Ishikawa (cell line): ENCODE measurements at regions not wholly inside any gene's neighbourhood (a gene's known extent, or its start where the extent isn't known, plus 50 kb on each side); places are given as distances from the start of the nearest gene placed in this dataset.

Experiments
- CEBPB ChIP-seq: IDR thresholded peaks from 2 replicates; pipeline ENCODE4 v1.6.1; 2012
- CREB1 ChIP-seq: IDR thresholded peaks from 2 replicates; pipeline ENCODE4 v1.6.1; 2012; ENCODE audit warnings: low read depth
- EGR1 ChIP-seq: IDR thresholded peaks from 2 replicates; pipeline ENCODE4 v1.6.1; 2012
- EP300 ChIP-seq: IDR thresholded peaks from 2 replicates; pipeline ENCODE4 v1.6.1; 2012; ENCODE audit warnings: borderline replicate concordance
- FOXM1 ChIP-seq: IDR thresholded peaks from 2 replicates; pipeline ENCODE4 v1.6.1; 2012; ENCODE audit warnings: low read depth, borderline replicate concordance
- NFIC ChIP-seq: IDR thresholded peaks from 2 replicates; pipeline ENCODE4 v1.6.1; 2012
- RAD21 ChIP-seq: IDR thresholded peaks from 2 replicates; pipeline ENCODE4 v1.6.1; 2012; ENCODE audit warnings: low read depth
- TAF1 ChIP-seq: IDR thresholded peaks from 2 replicates; pipeline ENCODE4 v1.6.1; 2012; ENCODE audit warnings: low read depth, mild to moderate bottlenecking
- TCF12 ChIP-seq: IDR thresholded peaks from 2 replicates; pipeline ENCODE4 v1.6.1; 2012; ENCODE audit warnings: low read depth
- TEAD4 ChIP-seq: IDR thresholded peaks from 2 replicates; pipeline ENCODE4 v1.6.1; 2012
- YY1 ChIP-seq: IDR thresholded peaks from 2 replicates; pipeline ENCODE4 v1.6.1; 2012; ENCODE audit warnings: low read depth
- ZBTB7A ChIP-seq: IDR thresholded peaks from 2 replicates; pipeline ENCODE4 v1.6.1; 2012; ENCODE audit warnings: low read depth
- TF ChIP-seq, protein P1 (sequence below): IDR thresholded peaks from 2 replicates; pipeline ENCODE4 v1.6.1; 2012
- TF ChIP-seq, protein P2 (sequence below): IDR thresholded peaks from 2 replicates; pipeline ENCODE4 v1.6.1; 2012
- TF ChIP-seq, protein P3 (sequence below): IDR thresholded peaks from 2 replicates; pipeline ENCODE4 v1.6.1; 2012; ENCODE audit warnings: low read depth, mild to moderate bottlenecking

DNA sequence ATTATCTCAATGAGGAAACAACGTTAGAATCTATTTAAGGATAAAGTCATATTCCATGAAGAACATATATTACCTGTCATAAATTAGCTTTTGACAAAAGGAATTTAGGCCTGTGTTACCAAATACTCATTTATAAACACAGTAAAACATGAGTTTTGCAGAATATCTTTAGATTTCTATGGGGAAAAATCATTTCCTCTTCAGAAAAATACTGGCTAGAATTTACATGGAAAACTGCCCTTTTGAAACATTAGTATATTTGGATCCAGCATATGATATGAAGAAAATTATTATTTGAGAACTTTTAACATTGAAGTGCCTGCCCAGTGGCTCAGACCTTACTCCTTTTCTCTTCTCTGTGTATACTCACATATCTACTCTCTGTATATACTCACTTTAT is 131.4 kb upstream of the NEIL3 start:
- TF ChIP-seq, protein P1, sequence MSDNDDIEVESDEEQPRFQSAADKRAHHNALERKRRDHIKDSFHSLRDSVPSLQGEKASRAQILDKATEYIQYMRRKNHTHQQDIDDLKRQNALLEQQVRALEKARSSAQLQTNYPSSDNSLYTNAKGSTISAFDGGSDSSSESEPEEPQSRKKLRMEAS: no peak
- TF ChIP-seq, protein P2, sequence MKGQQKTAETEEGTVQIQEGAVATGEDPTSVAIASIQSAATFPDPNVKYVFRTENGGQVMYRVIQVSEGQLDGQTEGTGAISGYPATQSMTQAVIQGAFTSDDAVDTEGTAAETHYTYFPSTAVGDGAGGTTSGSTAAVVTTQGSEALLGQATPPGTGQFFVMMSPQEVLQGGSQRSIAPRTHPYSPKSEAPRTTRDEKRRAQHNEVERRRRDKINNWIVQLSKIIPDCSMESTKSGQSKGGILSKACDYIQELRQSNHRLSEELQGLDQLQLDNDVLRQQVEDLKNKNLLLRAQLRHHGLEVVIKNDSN: no peak
- TF ChIP-seq ZBTB7A (no peak), TEAD4 (no peak), FOXM1 (no peak), TAF1 (no peak), CREB1 (no peak), EP300 (no peak), YY1 (no peak), NFIC (no peak), TCF12 (no peak), RAD21 (no peak), CEBPB (no peak), EGR1 (no peak)
- TF ChIP-seq, protein P3, sequence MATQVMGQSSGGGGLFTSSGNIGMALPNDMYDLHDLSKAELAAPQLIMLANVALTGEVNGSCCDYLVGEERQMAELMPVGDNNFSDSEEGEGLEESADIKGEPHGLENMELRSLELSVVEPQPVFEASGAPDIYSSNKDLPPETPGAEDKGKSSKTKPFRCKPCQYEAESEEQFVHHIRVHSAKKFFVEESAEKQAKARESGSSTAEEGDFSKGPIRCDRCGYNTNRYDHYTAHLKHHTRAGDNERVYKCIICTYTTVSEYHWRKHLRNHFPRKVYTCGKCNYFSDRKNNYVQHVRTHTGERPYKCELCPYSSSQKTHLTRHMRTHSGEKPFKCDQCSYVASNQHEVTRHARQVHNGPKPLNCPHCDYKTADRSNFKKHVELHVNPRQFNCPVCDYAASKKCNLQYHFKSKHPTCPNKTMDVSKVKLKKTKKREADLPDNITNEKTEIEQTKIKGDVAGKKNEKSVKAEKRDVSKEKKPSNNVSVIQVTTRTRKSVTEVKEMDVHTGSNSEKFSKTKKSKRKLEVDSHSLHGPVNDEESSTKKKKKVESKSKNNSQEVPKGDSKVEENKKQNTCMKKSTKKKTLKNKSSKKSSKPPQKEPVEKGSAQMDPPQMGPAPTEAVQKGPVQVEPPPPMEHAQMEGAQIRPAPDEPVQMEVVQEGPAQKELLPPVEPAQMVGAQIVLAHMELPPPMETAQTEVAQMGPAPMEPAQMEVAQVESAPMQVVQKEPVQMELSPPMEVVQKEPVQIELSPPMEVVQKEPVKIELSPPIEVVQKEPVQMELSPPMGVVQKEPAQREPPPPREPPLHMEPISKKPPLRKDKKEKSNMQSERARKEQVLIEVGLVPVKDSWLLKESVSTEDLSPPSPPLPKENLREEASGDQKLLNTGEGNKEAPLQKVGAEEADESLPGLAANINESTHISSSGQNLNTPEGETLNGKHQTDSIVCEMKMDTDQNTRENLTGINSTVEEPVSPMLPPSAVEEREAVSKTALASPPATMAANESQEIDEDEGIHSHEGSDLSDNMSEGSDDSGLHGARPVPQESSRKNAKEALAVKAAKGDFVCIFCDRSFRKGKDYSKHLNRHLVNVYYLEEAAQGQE: no peak

DNA sequence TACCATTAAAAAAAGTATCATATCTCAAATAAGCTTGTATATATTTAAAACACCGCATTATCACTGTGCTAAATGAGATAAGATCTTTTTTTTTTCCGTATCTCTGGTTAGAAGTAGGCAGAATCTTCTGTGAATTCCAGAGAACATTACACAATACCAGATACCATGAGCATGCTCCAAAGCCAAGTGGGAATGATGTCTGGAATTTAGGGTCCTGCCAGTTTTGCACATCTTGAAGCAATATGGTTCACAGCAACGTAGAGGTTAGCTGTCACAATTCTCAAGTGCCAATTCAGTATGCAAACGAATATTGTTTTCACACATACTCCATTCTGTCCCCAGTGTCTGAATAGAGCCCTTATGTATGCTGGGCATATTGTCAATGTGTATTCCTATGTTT is 127.5 kb upstream of the NEIL3 start:
- TF ChIP-seq NFIC (no peak), TAF1 (no peak), CEBPB (no peak), TEAD4 (no peak), RAD21 (no peak), CREB1 (no peak), ZBTB7A (no peak), FOXM1 (no peak), EP300 (no peak), TCF12 (no peak), EGR1 (no peak), YY1 (no peak)
- TF ChIP-seq, protein P2: no peak
- TF ChIP-seq, protein P3: no peak
- TF ChIP-seq, protein P1: no peak

DNA sequence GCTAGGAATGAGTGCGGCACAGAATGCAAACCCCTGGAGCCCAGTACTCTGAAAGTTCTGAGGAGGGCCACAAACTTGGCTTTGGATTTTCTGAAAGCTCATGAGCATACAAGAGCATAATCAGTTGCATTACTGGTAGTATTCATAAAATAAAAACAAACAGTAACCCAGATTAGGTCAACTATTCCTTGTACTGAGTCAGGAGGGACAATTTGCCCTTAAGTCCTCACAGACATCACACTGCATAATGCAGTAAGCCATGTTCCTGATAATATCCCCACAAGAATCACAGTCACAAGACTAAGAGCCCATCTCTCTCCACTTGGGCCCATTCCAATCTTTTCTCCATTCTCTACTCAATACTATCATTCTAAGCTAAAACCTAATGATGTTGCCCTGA is 126.9 kb upstream of the NEIL3 start:
- TF ChIP-seq TAF1: no peak
- TF ChIP-seq CREB1: no peak

DNA sequence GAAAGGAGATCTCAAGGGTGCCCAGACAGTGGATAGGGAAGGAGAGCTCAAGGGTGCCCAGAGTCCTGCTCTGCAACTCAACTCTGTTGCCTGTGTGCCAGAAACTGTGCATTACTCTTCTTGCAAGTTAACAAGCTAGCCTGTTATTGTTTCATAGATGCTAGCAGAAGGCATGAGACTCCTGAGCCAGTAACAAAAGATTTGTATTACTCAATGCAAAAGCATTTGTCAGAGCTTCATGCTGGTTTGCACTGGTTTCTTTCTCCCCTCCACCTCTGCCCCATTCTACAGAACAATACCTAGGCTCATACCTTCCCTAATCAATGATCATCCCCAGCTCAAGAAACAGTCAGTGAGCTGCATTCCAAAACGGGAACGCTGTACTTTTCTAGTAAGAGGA is 124.5 kb upstream of the NEIL3 start:
- TF ChIP-seq YY1 (no peak), NFIC (no peak), ZBTB7A (no peak), TEAD4 (no peak), FOXM1 (no peak)
- TF ChIP-seq, protein P3: no peak

DNA sequence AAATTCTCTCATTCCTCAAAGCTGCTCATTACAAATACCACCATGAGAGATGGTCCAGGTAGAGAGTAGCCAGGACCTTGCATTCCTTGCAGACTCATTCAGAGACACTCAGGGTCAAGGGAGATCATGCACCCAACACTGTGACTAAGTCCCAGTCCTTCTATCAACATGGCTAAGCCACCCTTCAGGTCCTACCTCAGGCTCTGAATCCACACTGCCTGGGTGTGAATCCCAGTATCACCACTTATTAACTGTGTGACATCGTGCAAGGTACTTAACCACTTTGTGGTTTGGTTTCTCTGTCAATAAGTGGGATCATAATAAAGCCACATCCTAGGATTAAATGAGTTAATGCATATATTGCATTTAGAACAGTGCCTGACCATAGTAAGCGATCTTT is 124.1 kb upstream of the NEIL3 start:
- TF ChIP-seq NFIC (no peak), TCF12 (no peak), TAF1 (no peak), CEBPB (no peak), TEAD4 (no peak), ZBTB7A (no peak)
